Activated CD4-positive, alpha-beta memory T cell treated with anti-CD3 and anti-CD28 coated beads for 36 hours (primary cell): ENCODE measurements at regions not wholly inside any gene's neighbourhood (a gene's known extent, or its start where the extent isn't known, plus 50 kb on each side); places are given as distances from the start of the nearest gene placed in this dataset.

Experiments used
- CTCF ChIA-PET: fragments of 350-600 bp; sonication (Branson Sonifier 250); formaldehyde crosslinking; loops from one replicate; lab custom pipeline; 2021; ENCODE audit warnings: antibody characterized with exemption, inconsistent platforms; lab: Charles Lee
- POLR2A ChIA-PET: fragments of 350-600 bp; sonication (Branson Sonifier 250); formaldehyde crosslinking; loops from one replicate; lab custom pipeline; 2021; ENCODE audit warnings: antibody characterized with exemption; lab: Charles Lee
- DNase-seq: peaks from one replicate; pipeline ENCODE4 v3.0.0-alpha.2; 2020
- H3K27ac Mint-ChIP-seq: one replicate; pipeline ENCODE4 v1.8.0; 2021; ENCODE audit warnings: mixed read lengths
- H3K27me3 Mint-ChIP-seq: one replicate; pipeline ENCODE4 v1.8.0; 2021; ENCODE audit warnings: mixed read lengths
- H3K36me3 Mint-ChIP-seq: one replicate; pipeline ENCODE4 v1.8.0; 2021; ENCODE audit warnings: mixed read lengths
- H3K4me1 Mint-ChIP-seq: one replicate; pipeline ENCODE4 v1.8.0; 2021; ENCODE audit warnings: low read depth, mixed read lengths
- H3K4me3 Mint-ChIP-seq: one replicate; pipeline ENCODE4 v1.8.0; 2021; ENCODE audit warnings: mild to moderate bottlenecking, mixed read lengths
- H3K9me3 Mint-ChIP-seq: one replicate; pipeline ENCODE4 v1.8.0; 2021; ENCODE audit warnings: mixed read lengths
- intact Hi-C: fragments of 100-400 bp; cut with micrococcal nuclease; formaldehyde crosslinking; loops from one replicate; pipeline ENCODE4 v1.15.1; 2023

GRCh38 chr2:123935405-123935804 is 89.7 kb upstream of the CNTNAP5 start:
- Mint-ChIP-seq H3K4me3 (no peak overlapping the region), H3K9me3 (peaks cover 7% of the 10 kb centered on the region), H3K27me3 (no peaks in the 10 kb centered on the region), H3K4me1 (no peaks in the 10 kb centered on the region), H3K27ac (no peak overlapping the region), H3K36me3 (no peaks in the 10 kb centered on the region)
- POLR2A ChIA-PET: no interaction called here
- DNase-seq: no peak
- intact Hi-C loops: no loop called here
- CTCF ChIA-PET: no interaction called here

- Mint-ChIP-seq H3K4me3 (no peak overlapping the region), H3K9me3 (peaks cover 15% of the 10 kb centered on the region), H3K27me3 (no peaks in the 10 kb centered on the region), H3K4me1 (no peaks in the 10 kb centered on the region), H3K36me3 (no peaks in the 10 kb centered on the region), H3K27ac (no peak overlapping the region)
- ChIA-PET POLR2A (no interaction called here), CTCF (no interaction called here)
- intact Hi-C loops: no loop called here
- no peak for DNase-seq
These were observed 71.2 kb upstream of the CNTNAP5 start for GRCh38 chr2:123953846-123954245.

GRCh38 chr2:123958011-123958410 is 67.1 kb upstream of the CNTNAP5 start:
- Mint-ChIP-seq H3K36me3 (no peaks in the 10 kb centered on the region), H3K4me1 (no peaks in the 10 kb centered on the region), H3K9me3 (peaks cover 12% of the 10 kb centered on the region), H3K27me3 (no peaks in the 10 kb centered on the region), H3K27ac (no peak overlapping the region), H3K4me3 (no peak overlapping the region)
- ChIA-PET CTCF (no interaction called here), POLR2A (no interaction called here)
- intact Hi-C loops: no loop called here
- no peak for DNase-seq

- Mint-ChIP-seq H3K27me3 (no peaks in the 10 kb centered on the region), H3K27ac (no peak overlapping the region), H3K9me3 (peaks cover 15% of the 10 kb centered on the region), H3K36me3 (no peaks in the 10 kb centered on the region), H3K4me3 (no peak overlapping the region), H3K4me1 (no peaks in the 10 kb centered on the region)
- ChIA-PET CTCF (no interaction called here), POLR2A (no interaction called here)
- intact Hi-C loops: no loop called here
- no peak for DNase-seq
These were observed 63.5 kb upstream of the CNTNAP5 start for GRCh38 chr2:123961576-123961975.

- H3K9me3 Mint-ChIP-seq: peaks cover 23% of the 10 kb centered on the region
- H3K36me3 Mint-ChIP-seq: no peaks in the 10 kb centered on the region
- ChIA-PET POLR2A (no interaction called here), CTCF (no interaction called here)
- DNase-seq: no peak
- no peak overlapping the region for H3K27ac Mint-ChIP-seq
- no peaks in the 10 kb centered on the region for H3K27me3 Mint-ChIP-seq
- no peaks in the 10 kb centered on the region for H3K4me1 Mint-ChIP-seq
- intact Hi-C loops: no loop called here
- H3K4me3 Mint-ChIP-seq: no peak overlapping the region
These were observed 53.3 kb upstream of the CNTNAP5 start for GRCh38 chr2:123971564-123972318.
